ENCODE measurements at regions not wholly inside any gene's neighbourhood (a gene's known extent, or its start where the extent isn't known, plus 50 kb on each side); places are given as distances from the start of the nearest gene placed in this dataset.

GRCh38 chr18:66328296-66328878 lies 275.5 kb downstream of the CDH19 start:
- Histone ChIP-seq H3K4me3 (no peak overlapping the region), H3K4me1 (no peaks in the 10 kb centered on the region), H3K36me3 (no peaks in the 10 kb centered on the region), H3K27ac (no peak overlapping the region), H3K9me3 (no peaks in the 10 kb centered on the region), H3K27me3 (no peaks in the 10 kb centered on the region)
- TF ChIP-seq POLR2AphosphoS5 (IDR thresholded peaks at IDR 0.05) (no peak), POLR2A (IDR thresholded peaks at IDR 0.05) (no peak), CTCF (IDR thresholded peaks at IDR 0.05) (no peak)
- DNase-seq (ENCODE audit: low spot score in 2 of 2): no peak
- intact Hi-C loops (cut with DNase I; ENCODE audit: low total_unique reads): no loop called here

GRCh38 chr18:66325251-66325650 lies 278.6 kb downstream of the CDH19 start:
- Histone ChIP-seq H3K4me3 (no peak overlapping the region), H3K9me3 (no peaks in the 10 kb centered on the region), H3K27ac (no peak overlapping the region), H3K36me3 (no peaks in the 10 kb centered on the region), H3K27me3 (no peaks in the 10 kb centered on the region), H3K4me1 (no peaks in the 10 kb centered on the region)
- no peak for DNase-seq (ENCODE audit: low spot score in 2 of 2)
- TF ChIP-seq POLR2AphosphoS5 (IDR thresholded peaks at IDR 0.05) (no peak), POLR2A (IDR thresholded peaks at IDR 0.05) (no peak), CTCF (IDR thresholded peaks at IDR 0.05) (no peak)
- intact Hi-C loops (cut with DNase I; ENCODE audit: low total_unique reads): no loop called here

DNA sequence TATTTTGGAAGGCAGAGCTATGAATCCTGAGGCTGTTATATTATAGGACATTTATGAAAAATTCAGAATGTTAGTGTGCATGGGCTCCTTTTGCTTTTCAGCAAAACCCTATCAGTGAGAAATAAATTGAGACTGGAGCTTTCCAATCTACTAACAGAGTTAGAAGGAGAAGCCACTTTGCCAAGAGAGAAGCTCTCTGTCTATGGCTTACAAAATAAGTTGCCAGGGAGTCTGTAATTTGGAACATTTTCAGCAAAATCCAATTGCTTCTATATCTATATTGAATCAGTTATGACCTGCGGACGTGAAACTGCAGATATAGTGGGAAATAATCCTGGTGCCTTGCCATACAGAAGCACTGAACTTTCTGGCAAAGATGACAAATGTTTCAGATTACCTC lies 279.3 kb downstream of the CDH19 start:
- TF ChIP-seq POLR2AphosphoS5 (IDR thresholded peaks at IDR 0.05) (no peak), POLR2A (IDR thresholded peaks at IDR 0.05) (no peak), CTCF (IDR thresholded peaks at IDR 0.05) (no peak)
- DNase-seq (ENCODE audit: low spot score in 2 of 2): no peak

DNA sequence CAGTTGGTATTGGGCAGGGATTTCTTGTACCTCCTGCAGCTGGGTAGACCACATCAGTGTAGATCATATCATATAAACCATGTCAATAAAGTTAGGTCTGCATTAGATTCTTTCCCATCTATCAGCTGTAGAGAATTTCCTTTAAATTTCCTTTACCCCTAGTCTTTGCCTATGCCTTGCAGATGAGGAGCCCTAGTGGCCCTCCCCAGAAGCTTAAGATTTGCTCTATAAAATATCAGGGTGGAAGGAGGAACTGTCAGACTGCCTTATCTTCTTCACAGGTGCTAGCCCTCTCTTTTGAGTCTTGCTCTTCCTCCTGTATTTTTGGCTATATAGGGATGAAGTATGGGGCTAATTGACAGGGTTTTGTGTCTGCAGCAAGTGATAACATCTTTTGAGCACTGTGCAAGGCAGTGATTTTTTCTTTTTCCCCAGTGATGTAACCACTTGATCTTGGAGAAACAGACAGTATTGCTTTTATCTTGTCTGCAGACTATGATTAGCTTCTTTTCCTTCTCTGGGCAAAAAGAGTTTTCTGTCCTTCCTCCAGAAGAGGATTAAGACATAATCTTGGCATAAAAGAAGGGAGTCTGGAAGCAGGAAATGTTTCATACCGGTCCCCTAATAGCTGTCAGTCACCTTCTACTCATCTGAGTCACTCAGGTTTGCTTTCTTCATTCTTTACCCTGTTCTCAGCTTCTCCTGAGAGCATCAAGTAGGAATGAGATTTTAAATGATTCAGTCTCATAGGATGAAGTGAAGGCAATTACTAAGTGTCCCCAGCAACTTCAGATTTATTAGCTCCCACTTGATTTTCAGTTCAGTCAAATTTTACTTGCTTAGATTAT lies 286.4 kb downstream of the CDH19 start:
- intact Hi-C loops (cut with DNase I; ENCODE audit: low total_unique reads): no loop called here
- Histone ChIP-seq H3K4me3 (no peak overlapping the region), H3K27ac (no peak overlapping the region), H3K27me3 (no peaks in the 10 kb centered on the region), H3K4me1 (no peaks in the 10 kb centered on the region), H3K36me3 (no peaks in the 10 kb centered on the region), H3K9me3 (no peaks in the 10 kb centered on the region)
- DNase-seq (ENCODE audit: low spot score in 2 of 2): no peak
- TF ChIP-seq POLR2AphosphoS5 (IDR thresholded peaks at IDR 0.05) (no peak), CTCF (IDR thresholded peaks at IDR 0.05) (no peak), POLR2A (IDR thresholded peaks at IDR 0.05) (no peak)

More for the DNA sequence above, 279.3 kb downstream of the CDH19 start:
- H3K9me3 ChIP-seq: no peaks in the 10 kb centered on the region
- H3K36me3 ChIP-seq: no peaks in the 10 kb centered on the region
- H3K27ac ChIP-seq: no peak overlapping the region
- intact Hi-C loops (cut with DNase I; ENCODE audit: low total_unique reads): no loop called here
- no peaks in the 10 kb centered on the region for H3K27me3 ChIP-seq
- no peak overlapping the region for H3K4me3 ChIP-seq
- no peaks in the 10 kb centered on the region for H3K4me1 ChIP-seq

- no peak for TF ChIP-seq POLR2A (IDR thresholded peaks at IDR 0.05)
- no peaks in the 10 kb centered on the region for H3K4me1 ChIP-seq
- H3K27ac ChIP-seq: no peak overlapping the region
- no peak for DNase-seq (ENCODE audit: low spot score in 2 of 2)
- H3K4me3 ChIP-seq: no peak overlapping the region
- no peaks in the 10 kb centered on the region for H3K27me3 ChIP-seq
- H3K9me3 ChIP-seq: no peaks in the 10 kb centered on the region
- intact Hi-C loops (cut with DNase I; ENCODE audit: low total_unique reads): no loop called here
- no peaks in the 10 kb centered on the region for H3K36me3 ChIP-seq
Measured at GRCh38 chr18:66316701-66317100, 287.2 kb downstream of the CDH19 start.

Measured in breast epithelium (tissue), 4 donors.